GM23338 (cell line): ENCODE measurements at regions not wholly inside any gene's neighbourhood (a gene's known extent, or its start where the extent isn't known, plus 50 kb on each side); places are given as distances from the start of the nearest gene placed in this dataset.

Source experiments
- ATAC-seq: fragments of 200-7000 bp; cut with Tn5 transposase; 3 replicates; pipeline ENCODE4 v1.9.1; 2020
- DNase-seq: peaks from one replicate; pipeline ENCODE4 v3.0.0-alpha.2; 2015; ENCODE audit warnings: low spot score
- H2AFZ ChIP-seq: fragments of 200-600 bp; sonication (generic); 2 replicates; pipeline ENCODE4 v1.8.0; 2016; ENCODE audit warnings: antibody characterized with exemption, mild to moderate bottlenecking, moderate library complexity
- H3F3A ChIP-seq: fragments of 200-600 bp; sonication (generic); replicated peaks from 2 replicates; pipeline ENCODE4 v1.8.0; 2017; ENCODE audit warnings: antibody characterized with exemption, mixed run types, low read depth
- H3K27ac ChIP-seq: fragments of 200-600 bp; sonication (generic); 2 replicates; pipeline ENCODE4 v1.6.1; 2016; ENCODE audit warnings: low read depth
- H3K27me3 ChIP-seq: fragments of 200-600 bp; sonication (generic); 2 replicates; pipeline ENCODE4 v1.8.0; 2016; ENCODE audit warnings: mild to moderate bottlenecking, mixed run types, moderate library complexity; ENCODE audit not compliant: insufficient read depth
- H3K36me3 ChIP-seq: fragments of 200-600 bp; sonication (generic); 2 replicates; pipeline ENCODE4 v1.8.0; 2016; ENCODE audit warnings: mild to moderate bottlenecking; ENCODE audit not compliant: insufficient read depth
- H3K4me1 ChIP-seq: fragments of 200-600 bp; sonication (generic); 2 replicates; pipeline ENCODE4 v1.8.0; 2016; ENCODE audit warnings: mild to moderate bottlenecking, moderate library complexity; ENCODE audit not compliant: insufficient read depth
- H3K4me2 ChIP-seq: fragments of 200-600 bp; sonication (generic); 2 replicates; pipeline ENCODE4 v1.7.1; 2017; ENCODE audit warnings: mixed run types
- H3K4me3 ChIP-seq: fragments of 200-600 bp; sonication (generic); 2 replicates; pipeline ENCODE4 v1.6.1; 2016; ENCODE audit warnings: mixed run types
- H3K79me2 ChIP-seq: fragments of 200-600 bp; sonication (generic); replicated peaks from 2 replicates; pipeline ENCODE4 v1.8.0; 2017; ENCODE audit warnings: mild to moderate bottlenecking; ENCODE audit not compliant: insufficient read depth
- H3K9me2 ChIP-seq: fragments of 200-600 bp; sonication (generic); 2 replicates; pipeline ENCODE4 v1.8.0; 2017; ENCODE audit not compliant: insufficient read depth
- H4K20me1 ChIP-seq: fragments of 200-600 bp; sonication (generic); replicated peaks from 2 replicates; pipeline ENCODE4 v1.8.0; 2017; ENCODE audit warnings: mild to moderate bottlenecking; ENCODE audit not compliant: insufficient read depth
- H3K27ac Mint-ChIP-seq: 2 replicates; pipeline ENCODE4 v1.8.0; 2020; ENCODE audit warnings: inconsistent platforms, mild to moderate bottlenecking, moderate library complexity, mixed read lengths
- H3K27me3 Mint-ChIP-seq: 3 replicates; pipeline ENCODE4 v1.8.0; 2022; ENCODE audit warnings: low read depth, mild to moderate bottlenecking, moderate library complexity, mixed read lengths, inconsistent platforms; ENCODE audit not compliant: insufficient read depth, poor library complexity
- H3K36me3 Mint-ChIP-seq: 3 replicates; pipeline ENCODE4 v1.8.0; 2021; ENCODE audit warnings: low read depth, mild to moderate bottlenecking, inconsistent platforms, moderate library complexity, mixed read lengths
- H3K4me1 Mint-ChIP-seq: 3 replicates; pipeline ENCODE4 v1.8.0; 2020; ENCODE audit warnings: mild to moderate bottlenecking, inconsistent platforms, mixed read lengths
- H3K4me3 Mint-ChIP-seq: 3 replicates; pipeline ENCODE4 v1.8.0; 2021; ENCODE audit warnings: moderate library complexity, mild to moderate bottlenecking, inconsistent platforms, mixed read lengths
- H3K9me3 Mint-ChIP-seq: 3 replicates; pipeline ENCODE4 v1.8.0; 2020; ENCODE audit warnings: moderate library complexity, mild to moderate bottlenecking, inconsistent platforms, mixed read lengths
- CREB1 ChIP-seq: fragments of 250-450 bp; sonication (Bioruptor Pico); IDR thresholded peaks from 2 replicates; pipeline ENCODE4 v1.5.0; 2020; ENCODE audit warnings: low read depth, mild to moderate bottlenecking, moderate library complexity
- CTCF ChIP-seq, 2 experiments: fragments of 200-600 bp in 1 of 2; sonication (generic) in 1 of 2; conservative IDR thresholded peaks; 2 replicates each; pipeline versions ENCODE4 v1.5.1 to v1.6.1; 2016 to 2017; ENCODE audit warnings: antibody characterized with exemption in 2 of 2, low read depth in 2 of 2, mild to moderate bottlenecking in 2 of 2, moderate library complexity in 1 of 2
- EZH2 ChIP-seq: fragments of 200-600 bp; sonication (generic); IDR thresholded peaks from one replicate; pipeline ENCODE4 v1.8.0; 2017; ENCODE audit warnings: antibody characterized with exemption, mild to moderate bottlenecking, low read depth; ENCODE audit not compliant: unreplicated experiment
- EZH2phosphoT487 ChIP-seq: fragments of 200-600 bp; sonication (generic); IDR thresholded peaks from one replicate; pipeline ENCODE4 v1.8.1; 2018; ENCODE audit warnings: antibody characterized with exemption; ENCODE audit not compliant: unreplicated experiment
- POLR2AphosphoS5 ChIP-seq: IDR thresholded peaks from 2 replicates; pipeline ENCODE4 v1.6.1; 2016; ENCODE audit warnings: antibody characterized with exemption, low read depth
- REST ChIP-seq: IDR thresholded peaks from one replicate; pipeline ENCODE4 v1.6.1; 2018; ENCODE audit warnings: antibody characterized with exemption; ENCODE audit not compliant: unreplicated experiment
- STAT1 ChIP-seq: IDR thresholded peaks from one replicate; pipeline ENCODE4 v1.6.1; 2016; ENCODE audit warnings: antibody characterized with exemption; ENCODE audit not compliant: unreplicated experiment
- ZNF462 ChIP-seq: fragments of 250-450 bp; sonication (Bioruptor Pico); IDR thresholded peaks from 2 replicates; pipeline ENCODE4 v1.5.0; 2020; ENCODE audit warnings: mild to moderate bottlenecking, moderate library complexity

GRCh38 chr4:159497936-159498335 lies 395.1 kb downstream of the RAPGEF2 start:
- peak overlapping the region; percentile 61; the same call in 1 of the 2 replicates for H2AFZ ChIP-seq
- peaks cover 11% of the 10 kb centered on the region; the same call in 1 of the 2 replicates for H3K4me1 ChIP-seq
- no peak overlapping the region for H3K27ac Mint-ChIP-seq
- peaks cover 12% of the 10 kb centered on the region; the same call in 1 of the 2 replicates for H3K9me2 ChIP-seq
- TF ChIP-seq EZH2phosphoT487: no peak
- TF ChIP-seq POLR2AphosphoS5: no peak
- no peak for TF ChIP-seq CREB1 (CRISPR knock-in tag)
- no peak for TF ChIP-seq STAT1
- no peak for TF ChIP-seq EZH2
- TF ChIP-seq ZNF462 (CRISPR knock-in tag): no peak
- no peak for TF ChIP-seq REST
- no peak for TF ChIP-seq CTCF (conservative IDR thresholded peaks at IDR 0.05; ENCODE audit: low read depth in 2 of 2)
- H3K27me3 Mint-ChIP-seq: no peaks in the 10 kb centered on the region
- H3K36me3 ChIP-seq: no peaks in the 10 kb centered on the region
- H4K20me1 ChIP-seq: no peaks in the 10 kb centered on the region
- peaks cover 7% of the 10 kb centered on the region; the same call in 2 of the 3 replicates for H3K36me3 Mint-ChIP-seq
- no peak for ATAC-seq
- H3K9me3 Mint-ChIP-seq: peaks cover 11% of the 10 kb centered on the region
- H3K4me3 ChIP-seq: no peak overlapping the region
- H3F3A ChIP-seq: no peaks in the 10 kb centered on the region
- H3K27me3 ChIP-seq: no peaks in the 10 kb centered on the region
- H3K4me1 Mint-ChIP-seq: peaks cover 4% of the 10 kb centered on the region
- H3K4me3 Mint-ChIP-seq: no peak overlapping the region
- no peak overlapping the region for H3K4me2 ChIP-seq
- no peak for DNase-seq
- H3K79me2 ChIP-seq: no peaks in the 10 kb centered on the region
- H3K27ac ChIP-seq: no peak overlapping the region
